Left renal pelvis (tissue), 4 donors: ENCODE measurements at regions not wholly inside any gene's neighbourhood (a gene's known extent, or its start where the extent isn't known, plus 50 kb on each side); places are given as distances from the start of the nearest gene placed in this dataset.

ENCODE experiments used
- DNase-seq, 4 donors: peaks; one replicate each; pipeline ENCODE4 v3.0.0-alpha.2; 2013; ENCODE audit warnings: low read depth in 4 of 4, low spot score in 3 of 4

- no peak for DNase-seq
Observed at GRCh38 chr2:144333143-144333555, 186.8 kb downstream of the ZEB2 start.

- DNase-seq: peak; percentile 56 to 82 (median 79)
Observed at GRCh38 chr2:144332356-144333142, 187.4 kb downstream of the ZEB2 start.

- peak in 2 of 4 donors; percentile 60 to 66 for DNase-seq
Observed at GRCh38 chr2:144331674-144332355, 188.1 kb downstream of the ZEB2 start.

GRCh38 chr2:144330951-144331673, 188.8 kb downstream of the ZEB2 start:
- DNase-seq: no peak

- DNase-seq: no peak
Observed at GRCh38 chr2:144329472-144329871, 190.4 kb downstream of the ZEB2 start.

- DNase-seq: no peak
Observed at GRCh38 chr2:144328938-144329337, 191.0 kb downstream of the ZEB2 start.

- no peak for DNase-seq
Observed at GRCh38 chr2:144326825-144327224, 193.1 kb downstream of the ZEB2 start.

- no peak for DNase-seq
Observed at GRCh38 chr2:144325086-144325485, 194.8 kb downstream of the ZEB2 start.

- DNase-seq: no peak
Observed at GRCh38 chr2:144324446-144325045, 195.4 kb downstream of the ZEB2 start.

GRCh38 chr2:144323946-144324345, 196.0 kb downstream of the ZEB2 start:
- DNase-seq: no peak

GRCh38 chr2:144322379-144322778, 197.5 kb downstream of the ZEB2 start:
- DNase-seq: no peak

- DNase-seq: no peak
Observed at GRCh38 chr2:144320491-144320890, 199.4 kb downstream of the ZEB2 start.

GRCh38 chr2:144317071-144317738, 202.7 kb downstream of the ZEB2 start:
- no peak for DNase-seq

- no peak for DNase-seq
Observed at GRCh38 chr2:144310889-144311608, 208.9 kb downstream of the ZEB2 start.

GRCh38 chr2:144310484-144310883, 209.4 kb downstream of the ZEB2 start:
- no peak for DNase-seq

- no peak for DNase-seq
Observed at GRCh38 chr2:144307711-144308110, 212.2 kb downstream of the ZEB2 start.

- no peak for DNase-seq
Observed at GRCh38 chr2:144304202-144304601, 215.7 kb downstream of the ZEB2 start.

GRCh38 chr2:144300632-144301031, 219.3 kb downstream of the ZEB2 start:
- DNase-seq: no peak

GRCh38 chr2:144290276-144290675, 229.6 kb downstream of the ZEB2 start:
- no peak for DNase-seq

GRCh38 chr2:144288438-144288837, 231.5 kb downstream of the ZEB2 start:
- no peak for DNase-seq
